ENCODE measurements at regions not wholly inside any gene's neighbourhood (a gene's known extent, or its start where the extent isn't known, plus 50 kb on each side); places are given as distances from the start of the nearest gene placed in this dataset.

DNA sequence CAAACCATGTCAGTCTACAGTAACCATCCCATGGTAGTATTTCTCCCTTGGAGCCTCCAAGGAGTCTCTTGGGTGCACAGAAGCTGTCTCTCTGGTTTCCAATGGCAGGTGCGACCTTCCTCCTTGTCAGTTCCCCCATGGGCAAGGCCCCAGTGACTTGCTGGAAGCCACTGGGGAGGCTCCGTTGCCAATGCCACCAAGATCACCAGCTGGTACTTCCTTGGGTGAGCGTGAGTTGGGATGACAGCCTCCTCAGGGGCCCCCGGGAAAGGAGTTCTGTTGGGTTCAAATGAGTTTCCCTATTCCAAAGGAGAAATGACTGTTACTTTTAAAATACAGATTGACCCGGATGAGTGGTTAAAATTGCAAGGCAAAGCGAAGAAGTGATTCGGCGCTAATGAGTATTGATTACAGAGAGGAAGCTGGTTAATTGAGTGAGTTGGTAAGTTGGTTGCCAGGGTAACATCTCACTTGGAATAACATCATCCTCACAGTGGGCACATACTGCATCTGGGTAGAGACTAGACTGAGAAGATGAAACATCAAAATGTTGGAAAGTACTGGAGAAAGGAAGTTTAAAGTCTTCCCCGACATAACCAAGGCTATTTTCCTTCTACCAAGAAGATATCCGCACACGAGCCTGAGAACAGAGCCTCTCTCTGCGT, 53.0 kb upstream of the LAPTM5 start:
- H3K4me1 ChIP-seq (ENCODE audit: control insufficient read depth in 1 of 2, insufficient read depth in 2 of 2, low read depth in 1 of 2, low read length in 1 of 2): peaks cover 31 to 43% of the 10 kb centered on the region in 2 experiments
- TF ChIP-seq, protein P1, sequence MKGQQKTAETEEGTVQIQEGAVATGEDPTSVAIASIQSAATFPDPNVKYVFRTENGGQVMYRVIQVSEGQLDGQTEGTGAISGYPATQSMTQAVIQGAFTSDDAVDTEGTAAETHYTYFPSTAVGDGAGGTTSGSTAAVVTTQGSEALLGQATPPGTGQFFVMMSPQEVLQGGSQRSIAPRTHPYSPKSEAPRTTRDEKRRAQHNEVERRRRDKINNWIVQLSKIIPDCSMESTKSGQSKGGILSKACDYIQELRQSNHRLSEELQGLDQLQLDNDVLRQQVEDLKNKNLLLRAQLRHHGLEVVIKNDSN (IDR thresholded peaks at IDR 0.05; ENCODE audit: borderline replicate concordance, low read depth): no peak
- no peak for TF ChIP-seq MEF2A (IDR thresholded peaks at IDR 0.05; ENCODE audit: borderline replicate concordance, low read depth)
- no peak for TF ChIP-seq SIN3A (IDR thresholded peaks at IDR 0.05; ENCODE audit: borderline replicate concordance, low read depth, low read length)
- no peak for TF ChIP-seq TAF1 (IDR thresholded peaks at IDR 0.05; ENCODE audit: borderline replicate concordance, low read depth, low read length)
- no peak for TF ChIP-seq RFX5 (IDR thresholded peaks at IDR 0.05; ENCODE audit: low read length)
- TF ChIP-seq, protein P2, sequence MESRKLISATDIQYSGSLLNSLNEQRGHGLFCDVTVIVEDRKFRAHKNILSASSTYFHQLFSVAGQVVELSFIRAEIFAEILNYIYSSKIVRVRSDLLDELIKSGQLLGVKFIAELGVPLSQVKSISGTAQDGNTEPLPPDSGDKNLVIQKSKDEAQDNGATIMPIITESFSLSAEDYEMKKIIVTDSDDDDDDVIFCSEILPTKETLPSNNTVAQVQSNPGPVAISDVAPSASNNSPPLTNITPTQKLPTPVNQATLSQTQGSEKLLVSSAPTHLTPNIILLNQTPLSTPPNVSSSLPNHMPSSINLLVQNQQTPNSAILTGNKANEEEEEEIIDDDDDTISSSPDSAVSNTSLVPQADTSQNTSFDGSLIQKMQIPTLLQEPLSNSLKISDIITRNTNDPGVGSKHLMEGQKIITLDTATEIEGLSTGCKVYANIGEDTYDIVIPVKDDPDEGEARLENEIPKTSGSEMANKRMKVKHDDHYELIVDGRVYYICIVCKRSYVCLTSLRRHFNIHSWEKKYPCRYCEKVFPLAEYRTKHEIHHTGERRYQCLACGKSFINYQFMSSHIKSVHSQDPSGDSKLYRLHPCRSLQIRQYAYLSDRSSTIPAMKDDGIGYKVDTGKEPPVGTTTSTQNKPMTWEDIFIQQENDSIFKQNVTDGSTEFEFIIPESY (IDR thresholded peaks at IDR 0.05; ENCODE audit: borderline replicate concordance, low read depth): no peak
- TF ChIP-seq YY1 (IDR thresholded peaks at IDR 0.05; ENCODE audit: low read depth): no peak
- TF ChIP-seq TCF12 (IDR thresholded peaks at IDR 0.05): no peak
- no peak for TF ChIP-seq TEAD4 (IDR thresholded peaks at IDR 0.05; ENCODE audit: borderline replicate concordance, insufficient read depth)
- no peak for TF ChIP-seq POLR2AphosphoS5 (IDR thresholded peaks at IDR 0.05; ENCODE audit: low read depth, low read length)
- TF ChIP-seq, protein P3, sequence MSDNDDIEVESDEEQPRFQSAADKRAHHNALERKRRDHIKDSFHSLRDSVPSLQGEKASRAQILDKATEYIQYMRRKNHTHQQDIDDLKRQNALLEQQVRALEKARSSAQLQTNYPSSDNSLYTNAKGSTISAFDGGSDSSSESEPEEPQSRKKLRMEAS (IDR thresholded peaks at IDR 0.05; ENCODE audit: low read depth): no peak
- no peak for TF ChIP-seq EZH2phosphoT487 (IDR thresholded peaks at IDR 0.05; ENCODE audit: borderline replicate concordance, low read depth)
- TF ChIP-seq RAD21 (IDR thresholded peaks at IDR 0.05; ENCODE audit: low read length): no peak
- TF ChIP-seq FOSL2 (IDR thresholded peaks at IDR 0.05; ENCODE audit: borderline replicate concordance, low read depth): no peak
- WGBS (ENCODE audit: low lambda C conversion rate): 89% methylated on average over 12 of the region's 12 CpGs
- H3K4me3 ChIP-seq (ENCODE audit: low read depth in 2 of 2, low read length in 1 of 2): no peak overlapping the region
- H2AFZ ChIP-seq (ENCODE audit: low read depth): peak overlapping the region; percentile 52; the same call in 1 of the 2 replicates
- peak overlapping the region; percentile 85 to 96; a peak in 3 of 4 replicates for H3K27ac ChIP-seq (ENCODE audit: low read depth in 2 of 2, low read length in 1 of 2)
- H3K9ac ChIP-seq: peak overlapping the region; percentile 37; the same call in 1 of the 2 replicates
- no peaks in the 10 kb centered on the region for H3K79me2 ChIP-seq (ENCODE audit: insufficient read depth)
- H3K27me3 ChIP-seq (ENCODE audit: insufficient read depth): no peaks in the 10 kb centered on the region
- H3K9me3 ChIP-seq: no peaks in the 10 kb centered on the region
- H3K4me2 ChIP-seq: peak overlapping the region; percentile 67; the same call in 1 of the 2 replicates
- DNase-seq: no peak
- CTCF ChIA-PET: interaction anchor here (0.8 to 34.2 kb wide), 4 partner anchors 9 to 103 kb away, joined by 4 to 1422 read pairs (median 188); partner anchors contain the start of gene SDC3
- peaks cover 34% of the 10 kb centered on the region for H3F3A ChIP-seq (replicated peaks; ENCODE audit: insufficient read depth)
- no peaks in the 10 kb centered on the region for H3K9me2 ChIP-seq
- no peaks in the 10 kb centered on the region for H4K20me1 ChIP-seq (ENCODE audit: insufficient read depth)
- no peaks in the 10 kb centered on the region for H3K36me3 ChIP-seq (replicated peaks in 1 of 2; ENCODE audit: control insufficient read depth in 1 of 2, insufficient read depth in 2 of 2, low read length in 1 of 2)
- POLR2A ChIA-PET: no interaction called here

Data from SK-N-SH (cell line).